WERI-Rb-1 (cell line): ENCODE measurements at regions not wholly inside any gene's neighbourhood (a gene's known extent, or its start where the extent isn't known, plus 50 kb on each side); places are given as distances from the start of the nearest gene placed in this dataset.

Experiments
- DNase-seq: peaks from one replicate; pipeline ENCODE4 v3.0.0-alpha.2; 2020
- H3K27ac ChIP-seq: fragments of 250-450 bp; sonication (Bioruptor Pico); 2 replicates; pipeline ENCODE4 v1.5.1; 2020; ENCODE audit warnings: mild to moderate bottlenecking, moderate library complexity
- H3K27me3 ChIP-seq: fragments of 250-450 bp; sonication (Bioruptor Pico); 2 replicates; pipeline ENCODE4 v1.5.1; 2021; ENCODE audit warnings: mild to moderate bottlenecking, low read depth, moderate library complexity; ENCODE audit not compliant: insufficient read depth, severe bottlenecking
- H3K36me3 ChIP-seq: fragments of 250-450 bp; sonication (Bioruptor Pico); 2 replicates; pipeline ENCODE4 v1.5.1; 2020; ENCODE audit warnings: mild to moderate bottlenecking, moderate library complexity
- H3K4me3 ChIP-seq: 2 replicates; pipeline ENCODE4 v1.5.1; 2011; ENCODE audit warnings: low read depth, mild to moderate bottlenecking, control low read depth, low read length
- H3K9me3 ChIP-seq: fragments of 250-450 bp; sonication (Bioruptor Pico); 2 replicates; pipeline ENCODE4 v1.5.1; 2021; ENCODE audit warnings: mild to moderate bottlenecking, moderate library complexity; ENCODE audit not compliant: severe bottlenecking
- TF ChIP-seq, protein P1 (sequence below): IDR thresholded peaks from 2 replicates; pipeline ENCODE4 v1.5.1; 2011; ENCODE audit warnings: low read depth, mild to moderate bottlenecking, control low read depth, inconsistent platforms, low read length

DNA sequence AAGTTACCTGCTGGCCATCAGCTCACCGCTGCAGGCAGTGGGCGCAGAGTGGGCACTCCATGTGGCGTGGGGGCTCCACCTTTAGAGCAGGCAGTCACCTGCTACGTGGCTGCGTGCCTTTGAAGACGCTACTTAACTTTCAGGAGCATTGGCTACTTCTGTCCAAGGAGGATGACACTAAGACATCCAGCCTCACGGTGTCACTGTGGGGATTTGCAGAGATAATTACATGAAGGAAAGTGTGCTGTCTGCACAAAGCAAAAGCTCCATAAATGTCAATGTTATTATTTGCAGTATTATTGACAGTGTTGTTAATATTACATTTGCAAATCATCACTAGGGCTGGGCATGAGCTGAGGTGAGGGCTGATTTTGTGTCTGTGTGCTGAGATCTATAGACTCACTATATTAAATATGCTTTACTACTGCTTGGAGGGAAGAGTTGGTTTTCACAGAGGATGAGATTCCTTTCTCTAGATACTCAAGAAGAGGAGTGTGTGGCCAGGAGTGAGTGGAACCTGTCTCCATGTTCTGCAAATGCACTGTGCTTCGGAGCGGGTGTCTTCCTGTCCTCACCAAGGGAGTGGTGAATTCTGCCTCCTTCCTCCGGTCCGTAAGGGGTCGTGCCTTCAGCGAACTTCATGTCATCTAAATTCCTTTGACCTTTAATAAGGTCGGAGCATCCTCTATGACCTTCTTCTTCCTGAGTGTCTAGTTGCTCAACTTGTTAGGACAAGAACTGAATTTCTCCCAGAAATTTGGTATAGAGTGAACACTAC is 165.8 kb upstream of the SYNDIG1 start:
- TF ChIP-seq, protein P1, sequence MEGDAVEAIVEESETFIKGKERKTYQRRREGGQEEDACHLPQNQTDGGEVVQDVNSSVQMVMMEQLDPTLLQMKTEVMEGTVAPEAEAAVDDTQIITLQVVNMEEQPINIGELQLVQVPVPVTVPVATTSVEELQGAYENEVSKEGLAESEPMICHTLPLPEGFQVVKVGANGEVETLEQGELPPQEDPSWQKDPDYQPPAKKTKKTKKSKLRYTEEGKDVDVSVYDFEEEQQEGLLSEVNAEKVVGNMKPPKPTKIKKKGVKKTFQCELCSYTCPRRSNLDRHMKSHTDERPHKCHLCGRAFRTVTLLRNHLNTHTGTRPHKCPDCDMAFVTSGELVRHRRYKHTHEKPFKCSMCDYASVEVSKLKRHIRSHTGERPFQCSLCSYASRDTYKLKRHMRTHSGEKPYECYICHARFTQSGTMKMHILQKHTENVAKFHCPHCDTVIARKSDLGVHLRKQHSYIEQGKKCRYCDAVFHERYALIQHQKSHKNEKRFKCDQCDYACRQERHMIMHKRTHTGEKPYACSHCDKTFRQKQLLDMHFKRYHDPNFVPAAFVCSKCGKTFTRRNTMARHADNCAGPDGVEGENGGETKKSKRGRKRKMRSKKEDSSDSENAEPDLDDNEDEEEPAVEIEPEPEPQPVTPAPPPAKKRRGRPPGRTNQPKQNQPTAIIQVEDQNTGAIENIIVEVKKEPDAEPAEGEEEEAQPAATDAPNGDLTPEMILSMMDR = peak; percentile 50
- Histone ChIP-seq H3K27ac (no peak overlapping the region; the same call in 1 of the 2 replicates), H3K9me3 (no peaks in the 10 kb centered on the region), H3K27me3 (no peaks in the 10 kb centered on the region), H3K36me3 (no peaks in the 10 kb centered on the region), H3K4me3 (no peak overlapping the region)
- DNase-seq = peak; percentile 64

DNA sequence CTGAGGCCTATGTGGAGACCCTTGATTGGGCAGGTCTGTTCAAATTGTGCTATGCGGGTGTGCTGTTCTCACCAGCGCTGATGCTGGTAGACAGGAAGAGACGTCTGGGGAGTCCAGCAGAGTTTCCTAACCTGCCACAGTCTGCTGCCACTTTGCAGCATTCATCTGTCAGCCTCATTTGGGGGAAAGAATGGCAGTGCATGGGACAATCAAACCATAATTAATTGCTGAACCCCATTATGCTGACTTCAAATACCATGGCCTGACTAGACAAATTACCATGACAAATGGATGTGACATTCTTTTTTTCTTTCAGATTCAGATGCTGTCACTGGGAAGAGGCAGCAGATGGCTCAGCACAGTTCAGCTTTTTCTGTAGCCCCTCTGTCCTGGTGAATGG is 171.4 kb upstream of the SYNDIG1 start:
- Histone ChIP-seq H3K27me3 (no peaks in the 10 kb centered on the region), H3K36me3 (no peaks in the 10 kb centered on the region), H3K9me3 (no peaks in the 10 kb centered on the region), H3K27ac (peak overlapping the region; percentile 85), H3K4me3 (no peak overlapping the region)
- TF ChIP-seq, protein P1 = no peak
- peak; percentile 35 for DNase-seq

DNA sequence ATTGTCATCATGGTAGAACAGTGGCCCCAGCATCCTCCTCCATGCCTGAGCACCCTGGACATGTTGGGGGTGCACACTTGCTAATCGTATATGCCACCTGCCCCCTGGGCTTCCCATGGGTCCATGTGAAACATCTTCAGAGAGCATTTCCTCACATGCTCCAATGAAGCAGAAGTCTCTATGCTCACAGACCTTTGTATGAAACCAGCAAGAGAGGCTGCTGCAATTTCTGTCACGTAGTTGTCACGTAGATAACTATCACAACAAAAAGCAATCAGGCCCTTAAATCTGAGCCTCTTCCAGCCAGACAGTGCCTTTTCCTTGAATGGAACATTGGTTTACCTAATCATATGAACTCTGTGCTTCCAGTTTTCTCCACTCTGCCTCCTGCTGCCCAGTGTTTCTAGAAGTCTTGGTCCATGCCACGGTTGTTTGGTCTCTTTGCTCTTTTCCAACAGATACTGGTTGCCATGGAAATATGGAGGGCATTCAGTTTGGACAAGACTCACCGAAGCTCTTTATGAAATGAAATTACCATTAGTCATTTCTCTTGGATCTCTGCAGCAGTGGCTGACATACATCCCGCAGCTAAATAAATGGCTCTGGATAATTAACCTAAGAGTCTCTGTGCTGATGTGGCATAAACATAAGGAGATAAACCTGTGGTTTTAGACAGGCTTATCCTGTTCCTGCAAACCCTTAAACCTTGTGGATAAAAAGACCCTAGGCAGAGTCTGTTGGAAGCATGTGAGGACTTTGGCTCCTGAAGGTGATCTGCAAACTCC is 172.8 kb upstream of the SYNDIG1 start:
- peak; percentile 56 for DNase-seq
- no peaks in the 10 kb centered on the region for H3K36me3 ChIP-seq
- no peak overlapping the region for H3K4me3 ChIP-seq
- peak overlapping the region; percentile 85 for H3K27ac ChIP-seq
- TF ChIP-seq, protein P1 = no peak
- H3K9me3 ChIP-seq = no peaks in the 10 kb centered on the region
- H3K27me3 ChIP-seq = no peaks in the 10 kb centered on the region

DNA sequence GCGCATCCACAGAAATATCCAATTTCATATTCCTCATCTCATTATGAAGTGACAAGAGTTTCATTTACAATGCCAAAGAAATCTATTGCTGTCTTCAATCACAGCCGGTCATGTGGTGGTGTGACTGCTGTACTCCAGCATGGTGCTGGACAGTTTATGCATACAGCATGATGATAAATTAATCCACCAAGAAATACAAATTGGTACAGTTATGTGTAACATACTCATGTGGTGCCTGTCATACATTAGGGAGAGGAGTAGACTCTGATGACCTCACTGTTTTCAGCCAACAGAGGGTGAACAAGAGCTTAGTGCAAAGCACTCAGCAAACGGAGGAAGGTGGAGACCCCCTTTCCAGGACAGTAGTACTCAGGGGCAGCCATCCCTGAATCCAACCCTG is 178.4 kb upstream of the SYNDIG1 start:
- H3K36me3 ChIP-seq = no peaks in the 10 kb centered on the region
- TF ChIP-seq, protein P1 = peak; percentile 16; the same call in 1 of the 2 replicates
- H3K27ac ChIP-seq = no peak overlapping the region
- no peak for DNase-seq
- H3K4me3 ChIP-seq = no peak overlapping the region
- H3K27me3 ChIP-seq = no peaks in the 10 kb centered on the region
- peaks cover 3% of the 10 kb centered on the region for H3K9me3 ChIP-seq

DNA sequence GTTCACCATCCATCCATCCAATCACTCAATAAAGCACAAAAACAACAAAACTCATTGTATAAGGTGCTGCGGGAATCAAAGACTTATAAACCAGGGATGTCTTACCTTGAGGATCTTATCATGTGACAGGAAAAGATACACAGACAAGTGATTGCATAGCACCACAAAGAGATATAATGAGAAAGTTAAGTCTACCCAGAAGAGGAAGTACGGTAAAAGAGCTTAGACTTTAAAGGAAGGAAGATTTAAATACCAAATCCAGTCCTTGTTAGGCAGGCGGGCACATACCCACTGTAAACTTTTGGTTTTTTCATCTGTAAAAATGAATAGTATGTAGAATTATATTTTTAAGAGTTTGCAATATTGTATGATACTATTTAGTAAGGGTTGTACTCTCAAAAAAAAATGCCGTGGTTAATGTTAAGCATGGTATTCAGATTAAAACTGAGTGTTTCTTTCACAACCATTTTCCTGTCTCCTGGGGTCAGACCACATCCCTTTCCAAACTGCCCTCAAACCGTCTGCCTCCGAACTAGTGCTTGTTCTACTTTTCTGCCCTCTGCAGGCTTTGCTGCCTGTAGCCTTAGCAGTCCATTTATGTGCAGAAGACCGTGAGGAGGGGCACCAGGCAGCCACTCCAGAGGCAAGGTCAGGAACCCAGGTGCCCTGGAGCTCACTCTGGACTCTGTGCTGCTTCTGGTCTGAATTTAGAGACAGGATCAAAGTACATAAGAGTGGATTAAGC is 179.5 kb upstream of the SYNDIG1 start:
- DNase-seq = no peak
- no peak overlapping the region for H3K4me3 ChIP-seq
- peaks cover 3% of the 10 kb centered on the region for H3K9me3 ChIP-seq
- TF ChIP-seq, protein P1 = 0 out of 2 replicates have a peak, but pooled peaks have one; percentile 2
- H3K36me3 ChIP-seq = no peaks in the 10 kb centered on the region
- H3K27me3 ChIP-seq = no peaks in the 10 kb centered on the region
- no peak overlapping the region for H3K27ac ChIP-seq
